HG03432 (cell line): ENCODE measurements at regions not wholly inside any gene's neighbourhood (a gene's known extent, or its start where the extent isn't known, plus 50 kb on each side); places are given as distances from the start of the nearest gene placed in this dataset.

Source experiments
- ATAC-seq: cut with Tn5 transposase; IDR thresholded peaks from one replicate; pipeline ENCODE4 v1.9.1; 2021; ENCODE audit warnings: mild to moderate bottlenecking, moderate library complexity; ENCODE audit not compliant: unreplicated experiment

- ATAC-seq, result no peak
These were observed 413.0 kb downstream of the CDH2 start for GRCh38 chr18:27763936-27764335.

DNA sequence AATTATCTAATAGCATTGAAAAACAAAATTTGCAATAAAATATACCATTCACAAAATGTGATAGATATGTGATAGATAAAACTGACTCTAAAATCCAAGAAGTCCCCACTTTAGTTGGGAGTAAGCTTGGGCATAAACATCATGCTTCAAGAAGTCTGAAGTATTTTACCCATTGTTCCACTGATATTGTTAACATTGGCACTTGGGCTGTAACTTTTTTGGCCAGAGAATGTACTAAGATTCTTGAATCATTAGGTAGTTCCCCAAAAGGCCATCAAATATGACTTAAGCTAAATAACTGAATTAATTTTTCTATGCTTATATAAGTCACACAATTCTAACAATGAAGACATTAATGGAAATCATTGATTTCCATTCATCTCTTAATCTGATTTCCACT, 413.6 kb downstream of the CDH2 start:
- ATAC-seq, result no peak

DNA sequence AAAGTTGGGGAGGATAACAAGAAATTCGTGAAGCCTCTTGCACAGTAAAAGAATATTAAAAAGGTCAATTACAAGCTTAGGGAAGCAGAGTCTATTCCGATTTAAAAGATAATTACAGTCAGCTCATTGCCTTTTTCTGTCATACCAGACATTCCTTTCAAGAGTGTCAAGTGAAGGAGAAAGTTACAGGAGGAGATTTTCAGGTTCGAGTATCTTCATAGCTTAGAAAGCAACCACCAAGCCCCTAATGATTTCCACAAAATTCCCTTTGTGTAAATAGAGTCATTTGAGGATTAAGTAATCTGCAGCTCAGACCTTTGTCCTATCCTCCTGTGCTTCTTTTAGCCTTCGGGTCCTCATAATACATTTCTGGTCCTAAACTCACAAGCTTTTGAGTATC, 414.9 kb downstream of the CDH2 start:
- ATAC-seq, result no peak

DNA sequence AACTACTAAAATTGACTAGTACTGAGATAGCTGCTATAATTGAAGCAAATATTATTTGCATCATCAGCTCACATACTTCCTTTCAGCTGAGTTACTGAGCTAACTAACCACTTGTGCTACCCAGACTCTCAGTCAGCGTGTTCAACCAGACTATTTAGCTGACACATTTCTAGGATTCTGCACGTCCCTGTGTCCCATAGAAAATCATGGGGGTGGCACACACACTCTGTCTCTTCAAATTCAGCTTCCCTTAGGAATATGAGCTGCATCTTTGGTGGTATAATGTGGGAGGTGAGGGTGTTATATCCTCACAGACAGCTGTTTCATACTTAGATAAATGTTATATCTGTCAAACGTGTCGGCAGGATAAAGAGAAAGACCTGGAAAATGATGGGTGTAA, 424.0 kb downstream of the CDH2 start:
- ATAC-seq, result no peak

- ATAC-seq, result no peak
These were observed 426.0 kb downstream of the CDH2 start for GRCh38 chr18:27750923-27751322.

GRCh38 chr18:27750014-27750413, 426.9 kb downstream of the CDH2 start:
- ATAC-seq, result peak; percentile 67

GRCh38 chr18:27749194-27749593, 427.7 kb downstream of the CDH2 start:
- ATAC-seq, result no peak

- ATAC-seq, result no peak
These were observed 430.7 kb downstream of the CDH2 start for GRCh38 chr18:27746241-27746640.

- no peak for ATAC-seq
These were observed 441.8 kb downstream of the CDH2 start for GRCh38 chr18:27735117-27735516.

GRCh38 chr18:27731211-27731610, 445.7 kb downstream of the CDH2 start:
- no peak for ATAC-seq

GRCh38 chr18:27728659-27729058, 448.3 kb downstream of the CDH2 start:
- ATAC-seq, result no peak

- no peak for ATAC-seq
These were observed 452.6 kb downstream of the CDH2 start for GRCh38 chr18:27724362-27724761.

- ATAC-seq, result no peak
These were observed 453.8 kb downstream of the CDH2 start for GRCh38 chr18:27723168-27723567.

DNA sequence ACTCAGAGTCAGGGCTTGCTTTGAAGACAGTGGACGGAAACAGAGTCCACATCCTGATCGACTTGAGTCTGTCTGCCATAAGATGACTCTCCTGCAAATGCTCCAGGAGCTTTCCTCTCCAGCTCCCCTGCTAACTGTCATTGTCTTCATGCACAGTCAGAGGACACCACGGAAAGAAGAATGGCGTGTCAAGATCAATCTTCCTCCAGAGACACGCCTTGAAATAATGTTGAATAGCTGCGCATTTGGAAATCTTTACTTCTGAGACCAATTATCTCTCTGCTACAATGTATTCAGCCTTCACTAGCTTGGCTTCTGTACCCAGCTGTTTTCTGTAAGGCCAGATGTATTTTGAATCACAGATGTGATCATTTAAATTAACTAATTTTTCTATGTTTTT, 457.2 kb downstream of the CDH2 start:
- no peak for ATAC-seq

DNA sequence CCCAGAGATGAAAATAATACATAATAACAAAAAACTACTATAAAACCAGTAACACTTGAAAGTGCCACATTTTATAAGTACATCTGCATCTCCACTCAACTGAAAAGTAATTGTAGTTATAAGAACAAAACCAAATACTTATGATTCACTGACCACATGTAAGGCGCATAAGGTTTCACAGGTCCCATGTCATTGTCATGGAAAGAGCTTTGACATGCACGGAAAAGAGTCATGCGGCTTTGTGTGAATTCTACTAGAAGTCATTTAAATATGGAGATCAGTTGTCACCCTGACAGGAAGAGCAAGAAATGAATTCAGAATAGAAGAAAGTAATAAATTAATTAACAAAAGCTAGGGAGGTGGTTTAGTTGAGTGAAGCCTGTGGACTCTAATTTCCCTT, 459.1 kb downstream of the CDH2 start:
- ATAC-seq, result no peak

DNA sequence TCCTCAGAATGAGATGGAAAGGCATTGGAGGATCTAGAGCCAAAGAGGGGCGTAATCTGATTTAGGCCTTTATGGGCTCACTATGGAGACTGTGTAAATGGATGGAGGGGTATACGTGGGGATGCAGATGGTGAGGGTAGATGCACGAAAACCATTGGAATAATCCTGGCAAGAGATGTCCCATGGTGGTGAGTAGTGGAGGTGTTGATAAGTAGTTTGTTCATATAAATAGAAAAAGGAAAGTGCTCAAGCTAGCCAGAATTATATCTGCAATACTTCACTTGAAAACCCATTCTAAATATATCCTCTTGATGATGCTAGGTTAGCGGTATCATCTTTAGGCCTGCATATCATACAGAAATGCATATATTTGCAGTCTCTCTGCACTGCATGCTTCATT, 459.7 kb downstream of the CDH2 start:
- no peak for ATAC-seq

DNA sequence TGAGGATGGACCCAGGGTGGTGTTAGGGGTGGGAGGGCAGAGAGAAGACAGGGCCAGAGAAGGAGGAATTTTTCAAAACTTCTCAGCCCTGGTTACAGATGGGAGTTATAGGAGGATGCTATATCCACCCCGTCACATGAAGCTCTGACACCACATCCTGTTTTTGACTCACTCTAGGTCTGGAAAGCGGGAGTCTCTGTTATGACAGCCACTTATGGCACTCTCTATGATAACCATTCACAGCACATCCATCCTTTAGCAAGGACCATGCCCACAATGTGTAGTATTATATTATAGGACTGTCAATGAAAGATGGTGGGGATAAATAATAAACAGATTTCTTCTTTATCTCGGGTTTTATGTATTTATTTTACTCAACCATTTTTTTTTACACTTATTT, 461.2 kb downstream of the CDH2 start:
- ATAC-seq, result no peak

DNA sequence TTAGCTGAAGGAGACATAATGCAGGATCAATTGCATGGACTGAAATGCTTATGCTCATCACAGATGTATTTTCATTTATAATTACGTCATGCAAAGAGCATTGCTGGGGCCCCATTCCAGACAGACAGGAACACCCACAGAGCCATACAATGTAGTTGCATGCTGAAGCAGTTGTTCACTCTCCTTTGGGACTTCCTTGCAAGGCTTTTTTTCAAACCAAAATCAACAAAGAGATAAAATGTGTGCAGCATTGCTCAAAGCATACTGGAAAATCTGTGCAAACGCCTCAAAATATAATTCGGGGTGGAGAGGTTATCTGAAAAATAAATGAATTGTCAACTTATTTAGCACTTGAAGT, 463.2 kb downstream of the CDH2 start:
- no peak for ATAC-seq

DNA sequence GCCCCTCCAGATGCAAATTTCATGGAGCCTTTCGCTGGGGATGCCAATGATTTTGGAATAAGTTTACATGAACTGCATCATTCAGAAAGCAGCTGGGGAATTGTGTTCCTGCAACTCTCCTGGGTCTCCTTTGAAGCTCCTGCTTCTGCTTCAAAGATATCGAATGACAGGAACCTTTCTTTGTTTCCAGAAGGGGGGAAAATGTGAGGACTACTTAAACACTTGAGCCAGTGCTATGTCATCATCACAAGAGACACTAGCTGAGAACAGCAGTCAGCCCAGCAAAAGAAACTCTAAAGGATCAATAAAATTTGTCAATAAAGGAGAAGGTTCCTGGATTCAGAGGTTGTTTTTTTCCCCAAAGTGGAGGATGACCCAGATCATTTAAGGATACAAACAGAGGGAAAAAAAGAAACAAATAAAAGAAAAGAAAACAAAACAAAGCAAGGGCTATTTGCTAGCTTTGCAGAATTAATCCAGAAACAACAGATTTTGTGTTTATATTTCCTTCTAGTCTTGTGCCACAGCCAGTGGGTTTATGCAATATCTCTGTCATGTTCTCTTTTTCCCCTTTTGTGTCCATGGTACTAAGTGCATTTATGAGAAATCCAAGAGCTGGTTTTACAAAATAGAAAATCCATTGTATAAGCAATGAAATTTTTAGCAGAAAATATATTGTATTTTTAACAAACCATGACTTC, 463.7 kb downstream of the CDH2 start:
- no peak for ATAC-seq

- ATAC-seq, result no peak
These were observed 464.9 kb downstream of the CDH2 start for GRCh38 chr18:27712066-27712465.

DNA sequence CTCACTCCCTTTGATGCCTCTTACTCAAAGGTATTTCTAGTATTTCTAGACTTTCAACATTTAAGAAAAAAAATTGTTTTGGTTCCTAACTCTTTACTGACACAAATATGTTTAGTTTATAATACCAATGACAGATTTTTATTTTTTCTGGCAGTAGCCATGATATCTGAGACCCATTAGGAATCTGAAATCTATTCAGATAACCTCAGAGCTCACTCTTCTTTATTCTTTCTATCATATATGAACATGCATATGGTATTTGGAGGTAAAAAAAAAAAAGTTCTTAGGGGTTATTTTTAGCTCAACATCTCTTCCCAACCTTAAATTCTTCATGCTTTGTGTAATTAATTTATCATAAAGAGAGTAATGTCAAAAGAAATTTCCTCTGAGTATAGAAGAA, 465.5 kb downstream of the CDH2 start:
- no peak for ATAC-seq

GRCh38 chr18:27709344-27709743, 467.6 kb downstream of the CDH2 start:
- ATAC-seq, result no peak

DNA sequence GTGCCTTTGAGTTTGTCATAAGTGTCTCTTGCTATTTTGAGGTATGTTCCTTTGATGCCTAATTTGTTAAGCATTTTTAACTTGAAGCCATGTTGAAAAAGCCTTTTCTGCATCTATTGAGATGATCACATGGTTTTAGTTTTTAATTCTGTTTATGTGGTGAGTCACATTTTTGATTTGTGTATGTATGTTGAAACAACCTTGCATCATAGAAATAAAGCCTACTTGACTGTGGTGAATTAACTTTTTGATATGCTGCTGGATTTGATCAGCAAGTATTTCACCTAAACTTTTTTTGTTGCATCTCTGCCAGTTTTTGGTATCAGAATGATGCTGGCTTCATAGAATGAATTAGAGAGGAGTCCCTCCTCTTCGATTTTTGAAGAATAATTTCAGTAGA, 469.7 kb downstream of the CDH2 start:
- no peak for ATAC-seq
